ENCODE measurements at regions not wholly inside any gene's neighbourhood (a gene's known extent, or its start where the extent isn't known, plus 50 kb on each side); places are given as distances from the start of the nearest gene placed in this dataset.
"Not testable (repeated sequence)": the region's sequence is repeated elsewhere in the genome, so short reads cannot be mapped to it uniquely, and the experiment has no call there.

GRCh38 chr10:65040796-65041195 lies 1519.6 kb downstream of the REEP3 start:
- intact Hi-C loops (cut with DNase I): no loop called here
- no peak for DNase-seq (ENCODE audit: low spot score)

GRCh38 chr10:65041307-65041706 lies 1520.1 kb downstream of the REEP3 start:
- intact Hi-C loops (cut with DNase I): no loop called here
- DNase-seq (ENCODE audit: low spot score): no peak

GRCh38 chr10:65042496-65042895 lies 1521.3 kb downstream of the REEP3 start:
- DNase-seq (ENCODE audit: low spot score): no peak
- intact Hi-C loops (cut with DNase I): no loop called here

- no peak for DNase-seq (ENCODE audit: low spot score)
- intact Hi-C loops (cut with DNase I): no loop called here
These were observed 1525.6 kb downstream of the REEP3 start for GRCh38 chr10:65046831-65047230.

GRCh38 chr10:65052111-65052510 lies 1530.9 kb downstream of the REEP3 start:
- peak; percentile 51 for DNase-seq (ENCODE audit: low spot score)
- intact Hi-C loops (cut with DNase I): not testable (repeated sequence)

- intact Hi-C loops (cut with DNase I): not testable (repeated sequence)
- peak; percentile 30 for DNase-seq (ENCODE audit: low spot score)
These were observed 1532.2 kb downstream of the REEP3 start for GRCh38 chr10:65053397-65053796.

- DNase-seq (ENCODE audit: low spot score): peak; percentile 62
- intact Hi-C loops (cut with DNase I): not testable (repeated sequence)
These were observed 1532.7 kb downstream of the REEP3 start for GRCh38 chr10:65053831-65054351.

GRCh38 chr10:65054701-65055100 lies 1533.5 kb downstream of the REEP3 start:
- intact Hi-C loops (cut with DNase I); DNase-seq (ENCODE audit: low spot score): not testable (repeated sequence)

GRCh38 chr10:65065278-65065677 lies 1544.1 kb downstream of the REEP3 start:
- intact Hi-C loops (cut with DNase I): no loop called here
- DNase-seq (ENCODE audit: low spot score): no peak

- no peak for DNase-seq (ENCODE audit: low spot score)
- intact Hi-C loops (cut with DNase I): no loop called here
These were observed 1562.0 kb downstream of the REEP3 start for GRCh38 chr10:65083222-65083621.

- intact Hi-C loops (cut with DNase I): no loop called here
- DNase-seq (ENCODE audit: low spot score): no peak
These were observed 1569.8 kb downstream of the REEP3 start for GRCh38 chr10:65090991-65091390.

GRCh38 chr10:65100146-65100545 lies 1578.9 kb downstream of the REEP3 start:
- no peak for DNase-seq (ENCODE audit: low spot score)
- intact Hi-C loops (cut with DNase I): no loop called here

GRCh38 chr10:65100881-65101280 lies 1579.7 kb downstream of the REEP3 start:
- intact Hi-C loops (cut with DNase I); DNase-seq (ENCODE audit: low spot score): not testable (repeated sequence)

- DNase-seq (ENCODE audit: low spot score): no peak
- intact Hi-C loops (cut with DNase I): no loop called here
These were observed 1588.8 kb downstream of the REEP3 start for GRCh38 chr10:65110009-65110408.

- DNase-seq (ENCODE audit: low spot score); intact Hi-C loops (cut with DNase I): not testable (repeated sequence)
These were observed 1589.9 kb downstream of the REEP3 start for GRCh38 chr10:65111059-65111458.

GRCh38 chr10:65112573-65112972 lies 1591.4 kb downstream of the REEP3 start:
- no peak for DNase-seq (ENCODE audit: low spot score)
- intact Hi-C loops (cut with DNase I): no loop called here

- DNase-seq (ENCODE audit: low spot score): no peak
- intact Hi-C loops (cut with DNase I): no loop called here
These were observed 1601.9 kb downstream of the REEP3 start for GRCh38 chr10:65123120-65123519.

GRCh38 chr10:65125212-65125611 lies 1604.0 kb downstream of the REEP3 start:
- intact Hi-C loops (cut with DNase I): no loop called here
- DNase-seq (ENCODE audit: low spot score): no peak

- intact Hi-C loops (cut with DNase I): no loop called here
- no peak for DNase-seq (ENCODE audit: low spot score)
These were observed 1605.1 kb downstream of the REEP3 start for GRCh38 chr10:65126288-65126687.

- intact Hi-C loops (cut with DNase I): no loop called here
- DNase-seq (ENCODE audit: low spot score): no peak
These were observed 1607.1 kb downstream of the REEP3 start for GRCh38 chr10:65128277-65128676.

- no peak for DNase-seq (ENCODE audit: low spot score)
- intact Hi-C loops (cut with DNase I): no loop called here
These were observed 1609.1 kb downstream of the REEP3 start for GRCh38 chr10:65130162-65130758.

- intact Hi-C loops (cut with DNase I): no loop called here
- no peak for DNase-seq (ENCODE audit: low spot score)
These were observed 1612.5 kb downstream of the REEP3 start for GRCh38 chr10:65133652-65134051.
